ENCODE measurements at regions not wholly inside any gene's neighbourhood (a gene's known extent, or its start where the extent isn't known, plus 50 kb on each side); places are given as distances from the start of the nearest gene placed in this dataset.

GRCh38 chr18:22009242-22009641, 160.1 kb upstream of the GATA6 start:
- CTCF ChIA-PET, result interaction anchor here (0.8 kb wide), 1 partner anchor 11 kb away, joined by 3 read pairs; no protein-coding TSS in a partner anchor
- Histone ChIP-seq H3K4me2 (no peak overlapping the region), H3K4me3 (no peak overlapping the region), H3K27ac (no peak overlapping the region), H3K4me1 (no peaks in the 10 kb centered on the region), H3K9me3 (peaks cover 5% of the 10 kb centered on the region; the same call in 2 of the 3 replicates)
- POLR2A ChIA-PET, result no interaction called here
- DNase-seq (ENCODE audit: low read depth in 1 of 2, low spot score in 1 of 2), result no peak
- TF ChIP-seq MAFK (IDR thresholded peaks at IDR 0.05; ENCODE audit: partially characterized antibody) (peak; percentile 22), HMGXB4 (CRISPR knock-in tag; IDR thresholded peaks at IDR 0.05; ENCODE audit: borderline replicate concordance) (no peak)
- no peak for ATAC-seq
- FAIRE-seq, result no peak

- TF ChIP-seq ZSCAN20 (CRISPR knock-in tag; IDR thresholded peaks at IDR 0.05) (no peak), PHF8 (IDR thresholded peaks at IDR 0.05; ENCODE audit: borderline replicate concordance, low read depth) (no peak)
- 38% methylated on average over 1 of the region's 1 CpG for WGBS (ENCODE audit: missing lambda C conversion rate)
- H3K9me3 ChIP-seq, result peaks cover 5% of the 10 kb centered on the region; the same call in 2 of the 3 replicates
- ATAC-seq (no peak), DNase-seq (ENCODE audit: low read depth in 1 of 2, low spot score in 1 of 2) (no peak), FAIRE-seq (no peak)
- no peaks in the 10 kb centered on the region for H3K4me1 ChIP-seq
- no peak overlapping the region for H3K4me3 ChIP-seq
- POLR2A ChIA-PET, result no interaction called here
- H3K4me2 ChIP-seq, result no peak overlapping the region
- CTCF ChIA-PET, result interaction anchor here (1.4 to 1.7 kb wide), 2 partner anchors 16 to 17 kb away, joined by 3 to 5 read pairs; no protein-coding TSS in a partner anchor
- no peak overlapping the region for H3K27ac ChIP-seq
Measured at GRCh38 chr18:22013993-22014392, 155.4 kb upstream of the GATA6 start.

GRCh38 chr18:22015156-22015555, 154.2 kb upstream of the GATA6 start:
- WGBS (ENCODE audit: missing lambda C conversion rate), result 47% methylated on average over 2 of the region's 2 CpGs
- H3K9me3 ChIP-seq, result peaks cover 5% of the 10 kb centered on the region; the same call in 2 of the 3 replicates
- FAIRE-seq (no peak), ATAC-seq (no peak), DNase-seq (ENCODE audit: low read depth in 1 of 2, low spot score in 1 of 2) (no peak)
- CTCF ChIA-PET, result interaction anchor here (1.7 kb wide), 1 partner anchor 18 kb away, joined by 5 read pairs; no protein-coding TSS in a partner anchor
- POLR2A ChIA-PET, result no interaction called here
- no peak overlapping the region for H3K4me3 ChIP-seq
- TF ChIP-seq HOXB5 (CRISPR knock-in tag; IDR thresholded peaks at IDR 0.05) (no peak), EHMT2 (IDR thresholded peaks at IDR 0.05; ENCODE audit: low read depth) (no peak), CTCF (IDR thresholded peaks at IDR 0.05) (no peak)
- no peak overlapping the region for H3K27ac ChIP-seq
- no peak overlapping the region for H3K4me2 ChIP-seq
- peaks cover 2% of the 10 kb centered on the region; the same call in 1 of the 3 replicates for H3K4me1 ChIP-seq

GRCh38 chr18:22018366-22018765, 151.0 kb upstream of the GATA6 start:
- ATAC-seq (no peak; a peak in 1 of 6 replicates), DNase-seq (ENCODE audit: low read depth in 1 of 2, low spot score in 1 of 2) (no peak), FAIRE-seq (no peak)
- no peak overlapping the region for H3K27ac ChIP-seq
- 74% methylated on average over 3 of the region's 3 CpGs for WGBS (ENCODE audit: missing lambda C conversion rate)
- H3K4me3 ChIP-seq, result no peak overlapping the region
- peaks cover 1% of the 10 kb centered on the region; the same call in 1 of the 3 replicates for H3K9me3 ChIP-seq
- H3K4me2 ChIP-seq, result no peak overlapping the region
- H3K4me1 ChIP-seq, result peaks cover 7% of the 10 kb centered on the region; the same call in 2 of the 3 replicates
- ChIA-PET POLR2A (no interaction called here), CTCF (interaction anchor here (0.6 kb wide), 1 partner anchor 25 kb away, joined by 5 read pairs; no protein-coding TSS in a partner anchor)
- no peak for TF ChIP-seq HOXB5 (CRISPR knock-in tag; IDR thresholded peaks at IDR 0.05)
- no peak for TF ChIP-seq EHF (CRISPR knock-in tag; IDR thresholded peaks at IDR 0.05)
- no peak for TF ChIP-seq SREBF2 (IDR thresholded peaks at IDR 0.05)
- no peak for TF ChIP-seq CHD2 (IDR thresholded peaks at IDR 0.05; ENCODE audit: low read length, partially characterized antibody)
- TF ChIP-seq RCOR1 (IDR thresholded peaks at IDR 0.05; ENCODE audit: low read depth, low read length), result no peak
- no peak for TF ChIP-seq USF2 (IDR thresholded peaks at IDR 0.05)
- no peak for TF ChIP-seq ZC3H11A (IDR thresholded peaks at IDR 0.05)
- TF ChIP-seq FOXS1 (CRISPR knock-in tag; IDR thresholded peaks at IDR 0.05), result no peak
- no peak for TF ChIP-seq HES2 (IDR thresholded peaks at IDR 0.05)
- TF ChIP-seq HEYL (CRISPR knock-in tag; IDR thresholded peaks at IDR 0.05), result no peak
- no peak for TF ChIP-seq TP53 (CRISPR knock-in tag; IDR thresholded peaks at IDR 0.05)
- no peak for TF ChIP-seq MAFK (IDR thresholded peaks at IDR 0.05; ENCODE audit: partially characterized antibody)
- TF ChIP-seq CTCF (IDR thresholded peaks at IDR 0.05), result no peak
- no peak for TF ChIP-seq REST (IDR thresholded peaks at IDR 0.05)

Data from A549 (cell line).